Neural cell (in vitro differentiated cells): ENCODE measurements at regions not wholly inside any gene's neighbourhood (a gene's known extent, or its start where the extent isn't known, plus 50 kb on each side); places are given as distances from the start of the nearest gene placed in this dataset.

ENCODE experiments used
- CTCF ChIP-seq: fragments of 450-650 bp; IDR thresholded peaks from 2 replicates; pipeline ENCODE4 v1.5.1; 2014; ENCODE audit warnings: antibody characterized with exemption, mild to moderate bottlenecking, moderate library complexity; ENCODE audit not compliant: poor library complexity, severe bottlenecking
- EZH2 ChIP-seq: fragments of 200-600, 300-800 bp; shearing (Covaris generic), sonication (generic); IDR thresholded peaks from 2 replicates; pipeline ENCODE4 v1.6.1; 2014; ENCODE audit warnings: antibody characterized with exemption, low read length, borderline replicate concordance, mild to moderate bottlenecking; ENCODE audit not compliant: insufficient read depth, poor library complexity, severe bottlenecking
- POLR2AphosphoS5 ChIP-seq: IDR thresholded peaks from 2 replicates; pipeline ENCODE4 v1.6.1; 2012

GRCh38 chr10:83195021-83195420 is 944.3 kb upstream of the GHITM start:
- no peak for TF ChIP-seq POLR2AphosphoS5
- no peak for TF ChIP-seq EZH2
- no peak for TF ChIP-seq CTCF
